Hepatocyte (in vitro differentiated cells): ENCODE measurements at regions not wholly inside any gene's neighbourhood (a gene's known extent, or its start where the extent isn't known, plus 50 kb on each side); places are given as distances from the start of the nearest gene placed in this dataset.

Source experiments
- EZH2 ChIP-seq: fragments of 200-600 bp; sonication (generic); IDR thresholded peaks from 2 replicates; pipeline ENCODE4 v1.6.1; 2016; ENCODE audit warnings: antibody characterized with exemption, mild to moderate bottlenecking, borderline replicate concordance
- TF ChIP-seq, protein P1 (sequence below): fragments of 200-600 bp; sonication (generic); IDR thresholded peaks from 2 replicates; pipeline ENCODE4 v1.5.1; 2016; ENCODE audit warnings: antibody characterized with exemption, mild to moderate bottlenecking; ENCODE audit not compliant: poor library complexity

- TF ChIP-seq, protein P1, sequence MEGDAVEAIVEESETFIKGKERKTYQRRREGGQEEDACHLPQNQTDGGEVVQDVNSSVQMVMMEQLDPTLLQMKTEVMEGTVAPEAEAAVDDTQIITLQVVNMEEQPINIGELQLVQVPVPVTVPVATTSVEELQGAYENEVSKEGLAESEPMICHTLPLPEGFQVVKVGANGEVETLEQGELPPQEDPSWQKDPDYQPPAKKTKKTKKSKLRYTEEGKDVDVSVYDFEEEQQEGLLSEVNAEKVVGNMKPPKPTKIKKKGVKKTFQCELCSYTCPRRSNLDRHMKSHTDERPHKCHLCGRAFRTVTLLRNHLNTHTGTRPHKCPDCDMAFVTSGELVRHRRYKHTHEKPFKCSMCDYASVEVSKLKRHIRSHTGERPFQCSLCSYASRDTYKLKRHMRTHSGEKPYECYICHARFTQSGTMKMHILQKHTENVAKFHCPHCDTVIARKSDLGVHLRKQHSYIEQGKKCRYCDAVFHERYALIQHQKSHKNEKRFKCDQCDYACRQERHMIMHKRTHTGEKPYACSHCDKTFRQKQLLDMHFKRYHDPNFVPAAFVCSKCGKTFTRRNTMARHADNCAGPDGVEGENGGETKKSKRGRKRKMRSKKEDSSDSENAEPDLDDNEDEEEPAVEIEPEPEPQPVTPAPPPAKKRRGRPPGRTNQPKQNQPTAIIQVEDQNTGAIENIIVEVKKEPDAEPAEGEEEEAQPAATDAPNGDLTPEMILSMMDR = no peak
- TF ChIP-seq EZH2 = no peak
Observed at GRCh38 chr4:24196785-24197184, 306.9 kb upstream of the PPARGC1A start.
